OCI-LY7 (cell line): ENCODE measurements at regions not wholly inside any gene's neighbourhood (a gene's known extent, or its start where the extent isn't known, plus 50 kb on each side); places are given as distances from the start of the nearest gene placed in this dataset.

Experiments
- EZH2phosphoT487 ChIP-seq: fragments of 200-600 bp; sonication (generic); IDR thresholded peaks from 2 replicates; pipeline ENCODE4 v1.6.1; 2018; ENCODE audit warnings: low read depth, borderline replicate concordance, mild to moderate bottlenecking, mixed run types, antibody characterized with exemption, low read length, moderate library complexity, mixed read lengths
- TF ChIP-seq, protein P1 (sequence below): fragments of 200-600 bp; sonication (generic); conservative IDR thresholded peaks from 2 replicates; pipeline ENCODE4 v1.5.1; 2014; ENCODE audit warnings: mild to moderate bottlenecking, antibody characterized with exemption, low read length, moderate library complexity, mixed read lengths

DNA sequence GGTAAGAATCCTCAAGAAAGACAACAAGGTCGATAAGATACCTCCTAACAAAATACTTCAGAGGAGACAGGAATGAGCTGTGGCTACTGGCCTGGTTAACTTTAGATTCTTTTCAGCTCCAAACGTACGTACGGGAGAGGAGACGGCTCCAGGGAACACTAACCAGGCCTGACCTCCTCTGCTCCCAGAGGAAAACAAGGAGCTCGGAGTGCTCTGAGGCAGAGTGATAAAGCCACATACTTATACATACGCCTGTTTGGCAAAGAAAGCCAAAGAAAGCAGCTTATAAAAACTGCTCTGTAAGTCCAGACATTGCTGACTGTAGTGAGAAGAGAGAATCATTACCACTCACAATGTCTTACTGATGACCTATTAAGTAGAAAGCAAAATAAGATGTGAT lies 263.9 kb downstream of the MZT1 start:
- TF ChIP-seq, protein P1, sequence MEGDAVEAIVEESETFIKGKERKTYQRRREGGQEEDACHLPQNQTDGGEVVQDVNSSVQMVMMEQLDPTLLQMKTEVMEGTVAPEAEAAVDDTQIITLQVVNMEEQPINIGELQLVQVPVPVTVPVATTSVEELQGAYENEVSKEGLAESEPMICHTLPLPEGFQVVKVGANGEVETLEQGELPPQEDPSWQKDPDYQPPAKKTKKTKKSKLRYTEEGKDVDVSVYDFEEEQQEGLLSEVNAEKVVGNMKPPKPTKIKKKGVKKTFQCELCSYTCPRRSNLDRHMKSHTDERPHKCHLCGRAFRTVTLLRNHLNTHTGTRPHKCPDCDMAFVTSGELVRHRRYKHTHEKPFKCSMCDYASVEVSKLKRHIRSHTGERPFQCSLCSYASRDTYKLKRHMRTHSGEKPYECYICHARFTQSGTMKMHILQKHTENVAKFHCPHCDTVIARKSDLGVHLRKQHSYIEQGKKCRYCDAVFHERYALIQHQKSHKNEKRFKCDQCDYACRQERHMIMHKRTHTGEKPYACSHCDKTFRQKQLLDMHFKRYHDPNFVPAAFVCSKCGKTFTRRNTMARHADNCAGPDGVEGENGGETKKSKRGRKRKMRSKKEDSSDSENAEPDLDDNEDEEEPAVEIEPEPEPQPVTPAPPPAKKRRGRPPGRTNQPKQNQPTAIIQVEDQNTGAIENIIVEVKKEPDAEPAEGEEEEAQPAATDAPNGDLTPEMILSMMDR = no peak
- TF ChIP-seq EZH2phosphoT487 = no peak
